GM12874 (cell line): ENCODE measurements at regions not wholly inside any gene's neighbourhood (a gene's known extent, or its start where the extent isn't known, plus 50 kb on each side); places are given as distances from the start of the nearest gene placed in this dataset.

Source experiments
- CTCF ChIP-seq: IDR thresholded peaks from 2 replicates; pipeline ENCODE4 v1.5.1; 2011; ENCODE audit warnings: low read depth, mild to moderate bottlenecking, control low read depth, low read length, moderate library complexity; ENCODE audit not compliant: insufficient read depth

- no peak for TF ChIP-seq CTCF
These were observed 611.5 kb upstream of the IGFBP3 start for GRCh38 chr7:46532571-46532970.

GRCh38 chr7:46530081-46530750 is 609.1 kb upstream of the IGFBP3 start:
- no peak for TF ChIP-seq CTCF

GRCh38 chr7:46527360-46527759 is 606.3 kb upstream of the IGFBP3 start:
- no peak for TF ChIP-seq CTCF

GRCh38 chr7:46525876-46526275 is 604.8 kb upstream of the IGFBP3 start:
- TF ChIP-seq CTCF, result no peak

- no peak for TF ChIP-seq CTCF
These were observed 603.3 kb upstream of the IGFBP3 start for GRCh38 chr7:46524350-46524749.

GRCh38 chr7:46522354-46522906 is 601.4 kb upstream of the IGFBP3 start:
- TF ChIP-seq CTCF, result no peak

- TF ChIP-seq CTCF, result no peak
These were observed 597.6 kb upstream of the IGFBP3 start for GRCh38 chr7:46518713-46519112.
